Neural progenitor cell (in vitro differentiated cells): ENCODE measurements at regions not wholly inside any gene's neighbourhood (a gene's known extent, or its start where the extent isn't known, plus 50 kb on each side); places are given as distances from the start of the nearest gene placed in this dataset.

Experiments
- DNase-seq: peaks from one replicate; pipeline ENCODE4 v3.0.0-alpha.2; 2016; ENCODE audit warnings: low spot score
- H2AFZ ChIP-seq: fragments of 200-600 bp; sonication (generic); replicated peaks from 2 replicates; pipeline ENCODE4 v1.6.1; 2016; ENCODE audit warnings: antibody characterized with exemption
- H3F3A ChIP-seq: fragments of 200-600 bp; sonication (generic); 2 replicates; pipeline ENCODE4 v1.6.1; 2016; ENCODE audit warnings: antibody characterized with exemption, low read depth
- H3K27ac ChIP-seq: fragments of 200-600 bp; sonication (generic); 2 replicates; pipeline ENCODE4 v1.5.1; 2016; ENCODE audit warnings: mild to moderate bottlenecking
- H3K27me3 ChIP-seq: fragments of 200-600 bp; sonication (generic); 2 replicates; pipeline ENCODE4 v1.6.1; 2016; ENCODE audit warnings: mild to moderate bottlenecking, moderate library complexity
- H3K36me3 ChIP-seq: fragments of 200-600 bp; sonication (generic); 2 replicates; pipeline ENCODE4 v1.5.1; 2016
- H3K4me1 ChIP-seq: fragments of 200-600 bp; sonication (generic); 2 replicates; pipeline ENCODE4 v1.6.1; 2016; ENCODE audit warnings: mixed run types
- H3K4me2 ChIP-seq: fragments of 200-600 bp; sonication (generic); 2 replicates; pipeline ENCODE4 v1.6.1; 2016
- H3K4me3 ChIP-seq: fragments of 200-600 bp; sonication (generic); 2 replicates; pipeline ENCODE4 v1.5.1; 2016
- H3K79me2 ChIP-seq: fragments of 200-600 bp; sonication (generic); 2 replicates; pipeline ENCODE4 v1.6.1; 2016; ENCODE audit warnings: low read depth
- H3K9ac ChIP-seq: fragments of 200-600 bp; sonication (generic); 2 replicates; pipeline ENCODE4 v1.6.1; 2016
- H3K9me3 ChIP-seq: fragments of 200-600 bp; sonication (generic); 2 replicates; pipeline ENCODE4 v1.5.1; 2016; ENCODE audit warnings: low read depth
- H4K20me1 ChIP-seq: fragments of 200-600 bp; sonication (generic); 2 replicates; pipeline ENCODE4 v1.6.1; 2016; ENCODE audit warnings: low read depth
- H3K27ac Mint-ChIP-seq: 3 replicates; pipeline ENCODE4 v1.8.0; 2021; ENCODE audit warnings: mixed read lengths
- H3K27me3 Mint-ChIP-seq: 2 replicates; pipeline ENCODE4 v1.8.0; 2022; ENCODE audit warnings: low read depth, mild to moderate bottlenecking, inconsistent platforms, moderate library complexity, mixed read lengths; ENCODE audit not compliant: insufficient read depth
- H3K36me3 Mint-ChIP-seq: 3 replicates; pipeline ENCODE4 v1.8.0; 2021; ENCODE audit warnings: mixed read lengths
- H3K4me1 Mint-ChIP-seq: 3 replicates; pipeline ENCODE4 v1.8.0; 2021; ENCODE audit warnings: mixed read lengths
- H3K4me3 Mint-ChIP-seq: 3 replicates; pipeline ENCODE4 v1.8.0; 2021; ENCODE audit warnings: mild to moderate bottlenecking, moderate library complexity, mixed read lengths
- H3K9me3 Mint-ChIP-seq: 3 replicates; pipeline ENCODE4 v1.8.0; 2020; ENCODE audit warnings: mixed read lengths
- EZH2 ChIP-seq: fragments of 200-600 bp; sonication (generic); IDR thresholded peaks from 2 replicates; pipeline ENCODE4 v1.6.1; 2017; ENCODE audit warnings: antibody characterized with exemption, mild to moderate bottlenecking, moderate library complexity
- EZH2phosphoT487 ChIP-seq: fragments of 200-600 bp; sonication (generic); IDR thresholded peaks from 2 replicates; pipeline ENCODE4 v1.6.1; 2017; ENCODE audit warnings: antibody characterized with exemption
- TF ChIP-seq, protein P1 (sequence below): fragments of 200-600 bp; sonication (generic); IDR thresholded peaks from 2 replicates; pipeline ENCODE4 v1.5.1; 2017; ENCODE audit warnings: antibody characterized with exemption, mild to moderate bottlenecking

GRCh38 chr18:78237864-78238263, 741.8 kb upstream of the SALL3 start:
- Histone ChIP-seq H3K4me3 (no peak overlapping the region), H3K79me2 (no peaks in the 10 kb centered on the region), H3K9ac (no peak overlapping the region), H3K27ac (no peak overlapping the region), H3K27me3 (no peaks in the 10 kb centered on the region), H3K4me1 (peaks cover 35% of the 10 kb centered on the region), H3K9me3 (no peaks in the 10 kb centered on the region), H3K4me2 (no peak overlapping the region), H3K36me3 (no peaks in the 10 kb centered on the region), H3F3A (peaks cover 25% of the 10 kb centered on the region), H4K20me1 (no peaks in the 10 kb centered on the region), H2AFZ (no peak overlapping the region)
- Mint-ChIP-seq H3K27ac (peak overlapping the region; percentile 58), H3K36me3 (peaks cover 5% of the 10 kb centered on the region), H3K9me3 (peaks cover 10% of the 10 kb centered on the region), H3K4me1 (peaks cover 43% of the 10 kb centered on the region), H3K27me3 (peaks cover 10% of the 10 kb centered on the region), H3K4me3 (peak overlapping the region; percentile 70)
- no peak for DNase-seq
- no peak for TF ChIP-seq EZH2
- TF ChIP-seq, protein P1, sequence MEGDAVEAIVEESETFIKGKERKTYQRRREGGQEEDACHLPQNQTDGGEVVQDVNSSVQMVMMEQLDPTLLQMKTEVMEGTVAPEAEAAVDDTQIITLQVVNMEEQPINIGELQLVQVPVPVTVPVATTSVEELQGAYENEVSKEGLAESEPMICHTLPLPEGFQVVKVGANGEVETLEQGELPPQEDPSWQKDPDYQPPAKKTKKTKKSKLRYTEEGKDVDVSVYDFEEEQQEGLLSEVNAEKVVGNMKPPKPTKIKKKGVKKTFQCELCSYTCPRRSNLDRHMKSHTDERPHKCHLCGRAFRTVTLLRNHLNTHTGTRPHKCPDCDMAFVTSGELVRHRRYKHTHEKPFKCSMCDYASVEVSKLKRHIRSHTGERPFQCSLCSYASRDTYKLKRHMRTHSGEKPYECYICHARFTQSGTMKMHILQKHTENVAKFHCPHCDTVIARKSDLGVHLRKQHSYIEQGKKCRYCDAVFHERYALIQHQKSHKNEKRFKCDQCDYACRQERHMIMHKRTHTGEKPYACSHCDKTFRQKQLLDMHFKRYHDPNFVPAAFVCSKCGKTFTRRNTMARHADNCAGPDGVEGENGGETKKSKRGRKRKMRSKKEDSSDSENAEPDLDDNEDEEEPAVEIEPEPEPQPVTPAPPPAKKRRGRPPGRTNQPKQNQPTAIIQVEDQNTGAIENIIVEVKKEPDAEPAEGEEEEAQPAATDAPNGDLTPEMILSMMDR = no peak
- no peak for TF ChIP-seq EZH2phosphoT487

DNA sequence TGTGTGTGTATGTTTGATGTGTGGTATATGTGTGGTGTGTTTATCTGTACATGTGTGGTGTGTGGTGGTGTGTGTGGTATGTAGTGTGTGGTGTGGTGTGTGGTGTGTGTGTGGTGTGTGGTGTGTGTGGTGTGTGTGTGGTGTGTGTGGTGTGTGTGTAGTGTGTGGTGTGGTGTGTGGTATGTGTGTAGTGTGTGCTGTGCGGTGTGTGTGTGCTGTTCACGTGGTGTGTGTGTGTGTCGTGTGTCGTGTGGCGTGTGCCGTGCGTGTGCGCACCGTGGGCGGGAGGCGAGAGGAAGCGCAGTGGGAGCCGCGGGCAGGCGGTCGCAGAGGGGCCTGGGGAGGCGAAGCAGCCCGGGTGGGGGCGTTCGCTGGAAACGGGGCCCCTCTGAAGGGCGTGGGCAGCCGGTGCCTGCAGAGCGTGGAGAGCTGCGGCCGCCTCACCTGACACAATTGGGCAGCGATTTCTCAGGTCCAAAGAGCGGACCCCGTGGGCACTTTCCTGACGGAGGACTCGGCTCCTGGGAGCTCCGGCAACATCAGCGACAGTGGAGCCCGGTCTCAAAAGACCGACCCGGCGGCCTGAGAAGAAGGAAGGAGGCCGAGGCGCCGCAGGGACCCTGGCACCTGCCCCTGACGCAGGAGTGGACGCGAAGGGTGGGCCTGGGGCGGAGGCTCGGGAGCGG, 741.1 kb upstream of the SALL3 start:
- no peak overlapping the region for H2AFZ ChIP-seq
- peaks cover 39% of the 10 kb centered on the region for H3K4me1 ChIP-seq
- no peaks in the 10 kb centered on the region for H3K9me3 ChIP-seq
- H3K4me2 ChIP-seq = no peak overlapping the region
- H3K4me3 Mint-ChIP-seq = peak overlapping the region; percentile 70
- H3K9ac ChIP-seq = no peak overlapping the region
- H3K27me3 Mint-ChIP-seq = peaks cover 9% of the 10 kb centered on the region
- H3F3A ChIP-seq = peaks cover 25% of the 10 kb centered on the region
- H3K4me1 Mint-ChIP-seq = peaks cover 50% of the 10 kb centered on the region
- H3K27ac Mint-ChIP-seq = peak overlapping the region; percentile 58
- H3K9me3 Mint-ChIP-seq = peaks cover 10% of the 10 kb centered on the region
- peaks cover 5% of the 10 kb centered on the region for H3K36me3 Mint-ChIP-seq
- no peaks in the 10 kb centered on the region for H3K27me3 ChIP-seq
- H3K79me2 ChIP-seq = no peaks in the 10 kb centered on the region
- H3K4me3 ChIP-seq = no peak overlapping the region
- no peaks in the 10 kb centered on the region for H3K36me3 ChIP-seq
- H3K27ac ChIP-seq = no peak overlapping the region
- H4K20me1 ChIP-seq = no peaks in the 10 kb centered on the region
- peak; percentile 52 for DNase-seq
- TF ChIP-seq, protein P1 = no peak
- TF ChIP-seq EZH2phosphoT487 = no peak
- TF ChIP-seq EZH2 = no peak

- no peak overlapping the region for H3K4me3 ChIP-seq
- peak overlapping the region; percentile 78 for H3K27ac Mint-ChIP-seq
- peaks cover 25% of the 10 kb centered on the region for H3F3A ChIP-seq
- H3K4me1 ChIP-seq = peaks cover 39% of the 10 kb centered on the region
- no peaks in the 10 kb centered on the region for H3K36me3 ChIP-seq
- TF ChIP-seq EZH2phosphoT487 (no peak), EZH2 (no peak)
- TF ChIP-seq, protein P1 = no peak
- no peaks in the 10 kb centered on the region for H3K79me2 ChIP-seq
- H3K4me3 Mint-ChIP-seq = no peak overlapping the region
- no peak for DNase-seq
- H3K27me3 Mint-ChIP-seq = peaks cover 9% of the 10 kb centered on the region
- no peak overlapping the region for H2AFZ ChIP-seq
- no peak overlapping the region for H3K9ac ChIP-seq
- H3K4me2 ChIP-seq = no peak overlapping the region
- H4K20me1 ChIP-seq = no peaks in the 10 kb centered on the region
- no peaks in the 10 kb centered on the region for H3K27me3 ChIP-seq
- H3K4me1 Mint-ChIP-seq = peaks cover 55% of the 10 kb centered on the region
- no peaks in the 10 kb centered on the region for H3K9me3 ChIP-seq
- H3K9me3 Mint-ChIP-seq = peaks cover 10% of the 10 kb centered on the region
- no peak overlapping the region for H3K27ac ChIP-seq
- peaks cover 5% of the 10 kb centered on the region for H3K36me3 Mint-ChIP-seq
Observed at GRCh38 chr18:78239090-78239457, 740.5 kb upstream of the SALL3 start.
